ENCODE measurements at regions not wholly inside any gene's neighbourhood (a gene's known extent, or its start where the extent isn't known, plus 50 kb on each side); places are given as distances from the start of the nearest gene placed in this dataset.

DNA sequence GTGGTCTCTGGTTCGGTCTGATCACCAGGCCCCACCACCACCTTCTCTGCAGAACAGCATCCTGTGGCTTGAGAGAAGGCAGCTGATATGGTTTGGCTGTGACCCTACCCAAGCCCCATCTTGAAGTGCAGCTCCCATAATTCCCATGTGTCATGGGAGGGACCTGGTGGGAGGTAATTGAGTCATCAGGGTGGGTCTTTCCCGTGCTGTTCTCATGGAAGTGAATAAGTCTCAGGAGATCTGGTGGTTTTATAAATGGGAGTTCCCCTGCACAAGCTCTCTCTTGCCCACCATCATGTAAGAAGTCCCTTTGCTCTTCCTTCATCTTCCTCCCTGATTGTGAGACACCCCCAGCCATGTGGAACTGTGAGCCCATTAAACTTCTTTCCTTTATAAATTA, 352.3 kb upstream of the CDH5 start:
- no peak for DNase-seq

DNA sequence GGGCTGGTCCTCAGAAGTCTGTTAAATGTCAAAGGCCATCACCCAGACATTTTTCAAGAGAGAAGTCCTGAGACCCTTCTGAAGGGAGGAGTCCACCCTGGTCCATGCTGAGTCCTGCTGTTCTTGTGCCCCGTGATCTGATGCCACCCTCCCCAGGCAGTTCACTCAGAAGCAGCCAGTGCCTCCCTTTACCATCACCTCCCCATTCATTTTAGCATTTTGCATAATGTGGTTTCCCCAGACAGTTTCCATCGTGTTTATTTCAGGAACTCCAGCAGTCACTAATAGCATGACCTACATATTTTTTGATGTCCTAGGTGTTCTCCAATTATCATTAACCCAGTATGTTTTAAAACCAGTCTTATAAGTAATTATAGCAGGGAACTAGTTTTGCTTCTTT, 353.0 kb upstream of the CDH5 start:
- no peak for DNase-seq

DNA sequence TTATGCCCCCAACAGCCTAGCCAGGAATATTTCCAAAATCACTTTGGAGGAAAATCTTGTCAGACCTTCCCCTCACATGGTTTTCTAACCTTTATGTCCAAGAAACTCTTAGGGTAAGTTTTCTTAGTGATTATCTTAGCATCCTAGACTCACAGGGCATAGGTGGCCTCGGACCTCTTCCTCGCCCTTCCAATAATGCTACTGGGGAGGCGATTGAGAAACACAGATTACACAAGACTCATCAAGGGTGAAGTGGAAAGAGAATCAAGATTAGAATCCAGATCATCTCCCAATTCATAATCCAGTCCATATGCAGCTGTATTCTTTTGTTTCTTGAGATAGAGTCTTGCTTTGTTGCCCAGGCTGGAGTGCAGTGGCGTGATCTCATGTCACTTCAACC, 358.4 kb upstream of the CDH5 start:
- DNase-seq, result no peak

DNA sequence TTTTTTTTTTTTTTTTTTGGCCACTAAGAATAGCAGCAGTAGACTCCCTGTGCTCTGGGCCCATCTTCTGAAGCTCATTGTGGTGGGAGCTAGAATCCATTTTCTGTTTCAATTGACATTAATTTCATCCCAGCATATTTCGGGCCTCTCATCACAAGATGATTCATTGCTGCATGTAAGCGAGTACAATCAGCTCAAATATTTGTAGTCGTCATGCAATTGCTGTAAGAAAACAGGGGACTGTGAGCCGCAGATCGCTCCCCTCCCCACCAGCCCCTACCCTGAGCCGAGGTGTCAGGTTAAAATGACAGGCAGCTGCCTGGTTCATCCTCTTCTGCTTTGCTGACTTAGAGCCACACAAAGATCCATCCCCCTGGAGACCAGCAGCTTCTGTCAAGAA, 358.8 kb upstream of the CDH5 start:
- peak in 2 of 3 donors; percentile 53 to 94 for DNase-seq

DNA sequence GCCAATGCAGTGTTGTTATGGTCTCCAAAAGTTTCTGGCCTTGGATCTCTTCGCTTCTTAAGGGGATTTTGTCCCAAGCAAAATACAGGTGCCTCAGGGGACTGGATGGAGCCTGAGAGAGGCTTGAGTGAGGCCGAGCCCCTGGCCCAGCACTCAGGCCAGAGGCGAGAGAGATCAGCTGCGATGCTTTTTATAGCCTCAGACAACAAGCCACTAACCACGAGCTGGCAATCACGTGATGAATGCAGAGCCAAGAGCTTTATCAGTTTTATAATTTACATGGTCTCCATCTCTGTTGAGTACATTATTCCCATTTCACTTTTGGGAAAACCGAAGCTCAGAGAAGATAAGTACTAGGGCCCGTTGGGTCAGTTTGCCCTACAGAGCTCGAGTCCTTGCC, 360.0 kb upstream of the CDH5 start:
- DNase-seq, result no peak

DNA sequence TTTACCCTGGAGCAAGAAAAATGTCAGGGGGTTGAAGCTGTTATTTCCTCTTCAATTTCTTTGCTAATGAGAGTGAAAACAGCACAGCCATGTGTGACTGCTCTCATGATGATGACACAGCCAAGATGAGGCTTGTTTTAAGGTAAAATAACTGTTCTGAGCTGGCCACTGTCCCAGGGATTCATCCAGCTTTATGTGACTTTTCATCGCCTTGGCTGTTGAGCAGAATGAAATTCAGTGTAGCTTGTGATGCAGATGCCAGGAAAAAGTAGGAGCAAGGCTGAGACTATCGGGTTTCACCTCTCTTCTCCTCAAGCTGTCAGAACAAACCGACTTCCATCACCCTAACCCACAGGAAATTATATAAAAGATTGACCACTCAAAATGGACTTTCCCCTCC, 361.8 kb upstream of the CDH5 start:
- peak; percentile 54 to 84 (median 72) for DNase-seq

DNA sequence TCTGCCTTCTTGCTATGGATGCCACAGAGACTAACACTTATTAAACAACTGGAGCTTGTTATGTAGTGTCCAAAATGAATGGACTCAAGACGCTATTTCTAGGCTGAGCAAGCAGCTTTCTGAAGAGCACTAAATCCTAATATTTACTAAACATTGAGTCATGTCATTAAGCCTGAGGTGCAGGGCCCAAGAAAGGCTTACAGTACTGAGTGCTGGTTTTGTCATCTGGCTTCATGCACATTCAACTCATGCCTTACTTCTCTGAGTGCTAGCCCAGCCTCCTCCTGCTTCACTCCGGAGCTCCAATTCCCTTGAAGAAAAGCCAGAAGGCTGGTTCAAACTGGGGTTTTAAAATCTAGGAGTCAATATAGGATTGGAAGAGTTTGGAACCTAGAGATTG, 363.3 kb upstream of the CDH5 start:
- DNase-seq, result no peak

DNA sequence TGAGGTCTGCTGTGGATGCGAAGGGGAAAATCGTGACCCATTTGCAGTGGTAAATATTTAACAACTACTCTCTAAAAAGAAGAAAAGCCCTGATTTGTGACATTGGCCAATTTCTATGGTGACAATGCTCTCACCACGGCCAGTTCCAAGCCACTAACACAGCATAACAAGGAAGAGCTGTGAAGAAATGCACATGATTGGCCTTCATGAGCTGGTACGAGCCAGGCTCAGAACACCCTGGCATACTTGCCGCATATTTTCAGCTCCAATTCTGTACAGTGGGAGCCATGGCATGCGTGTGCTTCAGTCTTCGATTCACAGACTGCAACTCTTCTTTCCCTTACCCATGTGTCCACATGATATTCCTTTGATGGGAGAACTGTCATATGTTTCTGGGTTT, 363.9 kb upstream of the CDH5 start:
- DNase-seq, result no peak

DNA sequence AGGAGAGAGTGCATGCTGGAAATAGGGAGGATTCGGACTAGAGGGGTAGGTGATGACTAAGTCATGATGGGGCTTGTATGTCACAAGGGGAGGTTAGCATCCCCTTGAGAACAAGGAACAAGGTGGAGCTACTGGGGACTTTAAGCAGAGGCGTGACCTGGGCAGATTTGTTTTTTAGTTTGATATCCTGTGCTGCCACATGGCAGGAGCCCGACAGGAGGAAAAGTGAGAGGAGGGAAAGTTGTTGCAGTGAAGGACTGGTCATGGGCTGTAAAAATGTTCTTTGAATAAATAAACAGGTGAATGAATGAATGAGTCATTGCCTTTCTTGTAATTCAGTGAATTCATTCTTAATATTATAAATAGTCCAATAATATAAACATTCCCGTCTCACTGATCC, 365.1 kb upstream of the CDH5 start:
- no peak for DNase-seq

DNA sequence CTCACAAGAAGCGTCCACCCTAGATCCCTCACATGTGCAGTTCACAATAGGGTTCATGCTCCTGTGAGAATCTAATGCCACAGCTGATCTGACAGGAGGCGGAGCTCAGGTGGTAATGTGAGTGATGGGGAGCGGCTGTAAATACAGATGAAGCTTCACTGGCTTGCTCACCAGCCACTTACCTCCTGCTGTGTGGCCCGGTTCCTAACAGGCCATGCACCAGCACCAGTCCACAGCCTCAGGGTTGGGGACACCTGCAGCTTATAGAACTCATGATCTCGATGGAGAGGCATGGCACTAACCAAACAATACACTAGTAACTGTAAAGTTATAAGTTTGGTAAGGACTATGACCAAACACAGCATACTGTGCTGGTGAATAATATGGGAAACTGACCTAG, 368.0 kb upstream of the CDH5 start:
- DNase-seq, result no peak

DNA sequence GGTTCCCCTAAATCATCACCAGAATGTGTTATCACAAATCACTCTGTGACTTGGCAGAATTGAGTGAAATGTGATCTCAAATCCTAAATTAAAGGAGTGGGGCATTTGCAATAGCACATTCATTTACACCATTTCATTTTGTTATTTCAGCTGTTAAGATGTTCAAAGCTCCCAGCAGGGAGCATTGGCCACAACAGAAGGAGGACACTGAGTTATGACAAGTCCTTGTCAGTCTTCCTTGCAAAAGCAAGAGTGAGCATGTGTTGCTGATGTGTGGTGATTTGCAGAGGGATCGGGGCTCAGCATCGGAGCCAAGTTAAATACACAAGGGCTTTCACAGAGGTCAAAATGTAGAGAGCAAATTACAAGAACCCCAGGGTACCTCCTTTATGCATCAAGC, 372.2 kb upstream of the CDH5 start:
- DNase-seq, result no peak

DNA sequence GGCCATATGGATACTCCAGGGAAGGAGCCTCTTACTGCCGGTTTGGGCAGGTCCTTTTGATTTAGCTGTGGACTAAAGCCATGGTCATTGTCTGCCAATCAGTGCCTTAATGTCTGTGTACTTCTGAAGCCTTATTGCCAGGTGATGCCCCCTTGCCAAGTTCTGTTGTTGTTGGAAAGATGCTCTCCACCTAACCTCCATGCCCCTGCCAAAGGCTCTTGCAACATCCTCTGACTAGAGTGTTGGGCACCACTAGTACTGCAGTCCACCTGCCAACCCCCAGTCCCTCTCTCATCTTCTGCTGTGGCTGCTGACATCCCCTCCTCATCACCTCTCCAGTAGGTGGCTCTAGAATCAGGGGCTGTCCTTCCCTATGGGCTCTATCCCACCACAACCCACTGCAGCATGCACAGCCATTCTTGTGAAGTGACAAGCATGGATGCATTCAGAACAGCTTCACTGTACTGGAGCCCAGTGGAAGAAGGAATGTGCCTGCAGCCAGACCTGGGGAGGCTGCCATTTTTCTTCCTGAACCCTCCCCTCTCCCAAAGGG, 375.3 kb upstream of the CDH5 start:
- no peak for DNase-seq

DNA sequence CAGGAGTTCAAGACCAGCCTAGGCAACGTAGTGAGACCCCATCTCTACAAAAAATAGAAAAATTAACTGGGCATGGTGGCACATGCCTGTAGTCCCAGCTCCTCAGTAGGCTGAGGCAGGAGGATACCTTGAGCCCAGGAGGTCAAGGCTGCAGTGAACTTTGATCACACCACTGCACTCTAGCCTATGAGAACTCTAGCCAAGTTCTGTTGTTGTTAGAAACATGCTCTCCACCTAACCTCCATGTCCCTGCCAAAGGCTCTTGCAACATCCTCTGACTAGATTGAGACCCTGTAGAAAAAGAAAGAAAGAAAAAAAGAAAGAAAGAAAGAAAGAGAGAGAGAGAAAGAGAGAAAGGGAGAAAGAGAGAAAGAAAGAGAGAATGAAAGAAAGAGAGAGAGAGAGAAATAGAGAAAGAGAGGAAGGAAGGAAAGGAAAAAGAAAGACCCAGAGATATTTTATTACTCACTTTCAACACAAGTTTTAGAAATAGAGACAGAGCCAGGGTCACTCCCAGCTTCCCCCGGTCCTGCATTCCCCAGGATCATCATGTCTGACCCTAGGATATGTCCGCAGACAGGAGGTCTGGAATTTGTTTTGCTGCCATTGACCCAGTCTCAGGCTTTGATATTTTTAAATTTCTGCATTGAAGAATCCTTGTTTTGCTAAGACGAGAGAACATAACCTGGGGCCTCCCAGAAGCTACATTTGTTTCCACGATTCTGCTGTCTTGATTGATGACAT, 376.5 kb upstream of the CDH5 start:
- DNase-seq, result no peak

DNA sequence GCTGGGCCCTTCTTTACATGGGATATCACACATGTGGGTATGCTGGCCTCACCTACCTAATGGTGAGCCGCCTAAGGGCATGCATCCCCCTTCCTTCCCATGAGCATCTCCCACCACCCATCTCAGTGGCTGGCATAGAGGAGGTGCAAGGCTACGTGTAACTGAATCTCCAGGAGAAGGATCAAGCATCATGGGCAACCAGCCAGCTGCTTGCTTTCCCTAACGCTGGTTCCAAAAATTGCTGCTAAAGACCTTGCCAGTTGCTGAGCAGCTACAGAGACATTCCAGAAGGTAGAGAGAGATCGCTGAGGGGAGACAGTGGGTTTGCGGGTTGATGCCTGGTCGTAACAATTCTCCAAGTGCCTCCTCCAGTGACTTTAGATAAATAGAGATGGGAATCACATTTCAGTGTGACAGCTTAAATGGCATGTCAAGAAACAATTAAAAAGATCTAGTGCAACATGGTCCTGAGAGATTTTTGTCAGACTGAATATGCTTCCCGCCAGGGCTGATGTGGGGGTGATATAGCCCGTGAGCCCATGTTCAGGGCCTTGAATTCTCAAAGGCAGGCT, 378.4 kb upstream of the CDH5 start:
- DNase-seq, result no peak

DNA sequence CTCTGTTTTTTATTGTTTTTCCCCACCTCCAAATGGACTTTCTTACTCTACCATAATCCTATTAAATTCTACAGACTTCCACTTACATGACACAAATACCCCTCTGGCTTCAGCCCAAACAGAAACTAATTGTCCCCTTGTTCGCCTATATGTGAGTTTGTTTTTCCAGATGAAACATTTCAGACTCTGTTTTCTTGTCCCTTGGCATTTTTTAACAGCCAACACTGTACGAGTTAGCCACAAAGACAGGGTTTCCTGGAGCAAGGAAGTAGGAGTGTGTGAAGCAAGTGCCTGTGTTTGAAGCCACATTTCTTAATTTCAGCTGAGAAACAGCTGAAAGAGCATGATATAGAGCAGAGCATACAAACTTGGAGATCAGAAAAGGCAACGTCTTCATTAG, 382.2 kb upstream of the CDH5 start:
- no peak for DNase-seq

DNA sequence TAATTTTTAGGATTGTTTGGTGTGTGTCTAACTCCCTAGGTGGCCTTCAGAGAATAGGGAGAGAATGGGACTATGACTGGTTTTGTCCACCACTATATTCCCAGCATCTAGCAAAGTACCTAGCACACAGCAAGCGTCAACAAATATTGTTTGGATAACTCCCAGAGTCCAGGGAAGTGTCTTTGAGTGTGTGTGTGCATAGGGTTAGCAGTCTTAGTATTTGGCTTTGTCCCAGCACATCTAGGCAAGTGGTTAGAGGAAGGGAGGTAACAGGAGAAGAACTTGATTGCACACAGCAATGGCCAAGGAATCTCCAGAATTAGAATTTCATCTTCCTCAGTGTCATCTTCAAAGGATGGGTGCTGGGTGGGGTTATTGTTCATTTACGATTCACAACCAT, 385.4 kb upstream of the CDH5 start:
- no peak for DNase-seq

DNA sequence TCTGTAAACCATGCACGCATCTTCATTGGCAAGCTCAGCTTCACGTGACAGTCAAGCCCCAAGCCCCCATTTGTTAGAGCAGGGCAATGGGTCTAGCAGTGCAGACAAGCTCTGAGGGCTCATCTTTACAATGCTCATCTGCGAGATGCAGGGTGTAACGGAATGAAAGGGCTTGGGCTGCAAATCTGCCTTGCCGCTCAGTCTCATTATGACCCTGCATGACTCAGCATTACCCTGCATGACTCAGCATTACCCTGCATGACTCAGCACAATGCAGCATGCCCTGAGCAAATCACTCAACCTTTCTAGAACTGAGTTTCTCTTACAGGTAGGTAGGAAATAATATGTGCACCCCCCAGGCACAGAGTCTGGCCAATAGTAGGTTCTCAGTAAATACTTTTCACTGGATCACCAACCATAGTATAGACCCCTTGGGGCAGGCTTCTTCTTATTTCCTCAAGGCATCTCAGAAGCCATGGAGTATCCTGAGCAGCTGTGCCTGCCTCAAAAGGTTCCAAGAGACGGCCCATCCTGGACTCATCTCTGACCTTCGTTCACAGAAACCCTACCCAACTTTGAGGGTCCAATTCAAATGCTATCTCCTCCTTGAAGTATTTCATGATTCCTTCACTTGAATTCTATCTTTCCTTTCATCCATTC, 391.3 kb upstream of the CDH5 start:
- peak in 1 of 3 donors; percentile 54 for DNase-seq

DNA sequence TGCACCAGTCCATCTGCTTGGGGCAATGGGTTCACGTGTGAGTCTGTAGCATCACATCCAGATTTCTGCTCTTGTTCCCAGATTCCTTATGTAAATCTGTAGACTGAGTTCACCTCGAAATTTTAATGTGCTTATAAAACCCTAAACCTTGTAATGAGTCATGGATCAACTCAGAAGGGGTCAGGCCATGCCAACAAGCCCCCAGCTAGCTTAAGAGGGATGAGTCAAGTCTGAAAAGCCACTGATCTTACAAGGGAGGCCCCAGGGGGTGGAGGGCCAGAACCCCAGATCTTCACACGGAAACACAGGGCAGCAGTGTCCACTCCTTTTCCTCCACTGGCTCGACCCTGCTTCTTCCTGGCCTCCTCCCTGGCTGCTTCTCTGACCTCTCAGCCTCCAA, 399.1 kb upstream of the CDH5 start:
- DNase-seq, result peak in 1 of 3 donors; percentile 19

DNA sequence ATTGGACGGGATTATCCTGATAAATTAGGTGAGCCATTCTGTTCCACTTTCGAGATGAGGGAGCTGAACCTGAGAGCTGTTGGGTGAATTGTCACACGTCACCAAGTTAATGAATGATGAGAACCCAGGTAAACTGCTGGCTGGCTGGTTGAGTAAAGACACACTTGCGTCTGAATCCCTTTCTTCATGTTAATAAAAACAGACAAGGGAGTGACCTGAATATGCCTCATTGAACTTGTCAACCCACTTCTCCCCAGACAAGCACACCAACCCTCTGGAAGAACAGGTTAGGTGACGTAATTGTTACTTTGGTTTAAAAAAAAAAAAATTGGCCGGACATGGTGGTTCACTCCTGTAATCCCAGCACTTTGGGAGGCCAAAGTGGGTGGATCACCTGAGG, 400.9 kb upstream of the CDH5 start:
- DNase-seq, result no peak

DNA sequence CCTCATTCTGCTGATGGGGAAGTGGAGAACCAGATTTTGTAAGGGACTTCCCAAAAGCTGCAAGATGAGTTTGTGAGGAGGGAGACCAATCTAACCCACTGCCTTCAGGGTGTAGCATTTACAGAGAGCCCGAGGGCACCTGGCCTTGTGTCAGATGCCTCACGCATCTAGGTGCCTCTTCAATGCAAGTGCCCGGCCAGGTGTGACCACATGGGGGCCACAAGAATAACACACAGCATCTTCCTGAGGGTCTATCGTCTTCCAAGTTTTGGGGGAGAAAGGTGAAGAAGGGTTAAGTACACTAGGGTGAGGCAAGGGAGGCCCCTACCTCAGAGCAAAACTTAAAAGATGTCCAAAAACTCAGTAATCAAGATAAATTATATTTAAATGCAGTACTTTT, 401.7 kb upstream of the CDH5 start:
- DNase-seq, result no peak

DNA sequence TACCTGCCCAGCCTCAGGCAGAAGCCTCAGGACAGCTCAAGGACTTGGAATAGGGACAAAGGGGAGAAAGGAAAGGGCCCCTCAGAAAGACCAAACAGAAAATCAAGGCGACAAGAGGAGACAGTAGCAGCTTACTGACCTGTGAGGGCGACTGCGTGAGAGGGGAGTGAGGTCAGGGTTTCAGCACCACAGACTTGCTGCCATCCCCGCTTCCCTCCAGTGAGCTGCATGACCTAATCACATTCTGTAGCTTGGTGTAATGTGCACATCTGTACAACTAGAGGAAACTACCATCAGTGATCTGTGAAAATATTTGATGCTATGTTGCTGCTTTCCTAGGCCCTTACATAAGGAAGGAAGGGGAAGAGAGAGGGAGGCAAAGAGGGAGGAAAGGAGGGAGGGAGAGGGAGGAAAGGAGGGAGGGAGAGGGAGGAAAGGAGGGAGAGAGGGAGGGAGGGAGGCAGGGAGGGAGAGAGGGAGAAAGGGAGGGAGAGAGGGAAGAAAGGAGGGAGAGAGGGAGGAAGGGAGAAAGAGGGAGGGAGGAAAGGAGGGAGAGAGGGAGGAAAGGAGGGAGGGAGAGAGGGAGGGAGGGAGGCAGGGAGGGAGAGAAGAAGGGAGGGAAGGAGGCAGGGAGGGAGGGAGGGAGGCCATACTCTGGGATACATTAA, 404.9 kb upstream of the CDH5 start:
- DNase-seq, result no peak

DNA sequence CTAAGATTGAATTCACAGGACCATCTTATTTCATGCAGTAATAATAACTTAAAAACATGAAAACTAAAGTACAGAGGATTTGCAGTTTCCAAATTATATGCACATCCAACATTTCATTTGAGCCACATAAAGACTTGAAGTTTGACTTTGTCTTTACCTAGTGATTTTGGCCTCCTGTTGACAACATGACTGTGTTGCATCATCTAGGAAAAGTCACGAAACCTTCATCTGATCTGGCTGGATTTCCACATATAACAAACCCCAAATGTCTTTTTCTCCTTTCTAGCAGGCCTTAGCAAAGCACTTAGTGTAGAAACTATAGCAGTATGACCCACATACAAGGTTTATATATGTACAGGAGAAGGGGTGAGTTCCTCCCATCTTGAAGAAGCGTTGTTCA, 406.5 kb upstream of the CDH5 start:
- no peak for DNase-seq

DNA sequence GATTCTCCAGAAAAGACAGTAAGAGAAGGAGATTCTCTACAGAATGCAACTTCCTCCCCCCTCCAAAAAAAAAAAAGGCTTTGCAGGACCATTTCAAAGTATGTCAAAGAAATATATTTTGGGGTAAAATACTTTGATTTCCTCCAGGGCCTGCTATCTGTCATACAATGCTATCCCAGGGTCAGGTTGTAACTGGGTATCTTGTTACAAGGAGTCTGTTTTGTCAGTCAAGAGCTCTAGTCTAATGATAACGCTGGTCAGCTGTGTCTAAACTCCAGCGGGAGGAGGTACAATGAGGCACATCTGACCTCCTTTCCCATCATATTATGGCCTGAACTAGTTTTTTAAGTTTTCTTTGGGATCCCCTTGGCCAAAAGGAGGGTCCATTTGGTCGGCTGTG, 408.4 kb upstream of the CDH5 start:
- DNase-seq, result no peak

All from muscle of back (tissue), 3 donors.